ENCODE measurements at regions not wholly inside any gene's neighbourhood (a gene's known extent, or its start where the extent isn't known, plus 50 kb on each side); places are given as distances from the start of the nearest gene placed in this dataset.
"Not testable (repeated sequence)": the region's sequence is repeated elsewhere in the genome, so short reads cannot be mapped to it uniquely, and the experiment has no call there.

DNA sequence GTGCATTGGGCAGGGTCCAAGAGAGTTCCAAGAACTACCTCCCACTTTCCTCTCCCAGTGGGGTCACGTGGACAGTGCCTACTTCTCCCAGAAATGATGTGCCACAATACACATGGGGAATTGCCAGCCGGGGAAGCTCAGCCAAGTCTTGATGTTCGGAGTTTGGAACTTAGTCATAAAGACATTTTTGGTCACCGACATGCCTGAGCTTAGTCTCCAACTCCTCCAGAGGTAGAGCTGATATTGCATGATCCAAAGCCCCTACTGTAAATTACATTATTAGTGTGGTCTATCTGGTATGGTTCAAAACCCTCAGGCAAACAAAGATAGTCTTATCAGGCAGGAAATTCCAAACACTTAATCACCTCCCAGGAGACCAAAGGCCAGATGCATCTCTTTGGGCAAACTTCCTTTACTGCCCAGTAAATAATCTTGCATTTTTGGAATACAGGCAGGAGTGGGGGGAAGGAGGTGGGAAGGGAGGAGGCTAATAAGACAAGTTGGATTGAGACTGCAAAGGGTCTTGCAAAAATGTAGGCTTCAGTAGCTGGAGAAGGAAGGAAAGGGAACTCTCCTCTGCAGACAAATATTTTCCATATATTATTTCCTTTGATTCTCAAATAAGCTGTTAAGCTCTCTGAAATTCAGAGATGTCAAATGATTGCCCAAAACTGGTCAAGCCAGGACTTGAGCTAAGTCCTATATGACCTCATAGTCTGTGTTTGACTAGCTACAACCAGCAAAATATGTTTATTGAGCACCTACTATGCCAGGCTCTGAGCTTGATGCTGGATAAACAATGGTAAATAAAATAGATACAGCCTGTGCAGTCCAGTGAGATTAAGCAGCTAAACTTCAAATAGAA is 99.4 kb downstream of the DRD1 start:
- no peak for DNase-seq

DNA sequence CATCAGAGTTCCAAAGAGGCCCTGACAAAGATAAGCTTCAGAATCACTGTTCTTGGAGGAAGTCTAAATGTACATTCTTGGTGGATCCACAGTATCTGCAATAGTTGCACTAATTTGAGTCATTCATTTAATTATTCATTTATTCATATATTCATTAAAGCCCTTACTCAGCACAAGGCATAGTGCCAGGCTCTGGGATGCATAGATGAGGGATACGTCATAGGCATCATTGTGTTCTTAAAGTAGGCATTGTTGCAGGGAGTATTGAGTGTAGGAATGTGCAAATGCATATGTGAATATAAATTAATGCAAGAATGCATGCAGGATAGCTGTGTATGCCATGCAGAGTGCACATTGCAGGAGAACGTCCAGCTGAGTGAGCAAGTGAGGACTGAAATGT is 100.7 kb downstream of the DRD1 start:
- DNase-seq = no peak

DNA sequence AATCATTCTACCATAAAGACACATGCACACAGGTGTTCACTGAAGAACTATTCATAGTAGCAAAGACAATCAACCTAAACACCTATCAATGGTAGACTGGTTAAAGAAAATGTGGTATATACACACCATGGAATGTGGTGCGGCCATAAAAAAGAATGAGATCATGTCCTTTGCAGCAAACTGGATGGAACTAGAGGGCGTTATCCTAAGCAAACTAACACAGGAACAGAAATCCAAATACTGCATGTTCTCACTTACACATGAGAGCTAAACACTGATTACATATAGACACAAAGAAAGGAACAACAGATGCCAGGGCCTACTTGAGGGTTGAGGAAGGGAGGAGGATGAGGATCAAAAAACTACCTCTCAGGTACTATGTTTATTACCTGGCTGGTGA is 103.8 kb downstream of the DRD1 start:
- no peak for DNase-seq

DNA sequence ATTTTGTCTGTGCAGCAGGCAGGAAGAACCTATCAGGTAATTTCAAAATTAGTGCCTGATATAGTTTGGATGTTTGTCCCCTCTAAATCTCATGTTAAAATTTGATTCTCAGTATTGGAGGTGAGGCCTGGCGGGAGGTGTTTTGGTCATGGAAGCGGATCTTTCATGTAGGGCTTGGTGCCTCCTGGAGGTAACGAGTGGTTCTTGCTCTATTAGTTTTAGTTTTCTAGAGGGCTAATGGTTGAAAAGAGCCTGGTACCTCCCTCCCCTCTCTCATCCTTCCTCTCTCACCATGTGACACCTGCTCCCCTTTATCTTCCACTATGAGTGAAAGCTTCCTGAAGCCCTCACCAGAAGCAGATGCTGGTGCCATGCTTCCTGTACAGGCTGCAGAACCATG is 106.3 kb downstream of the DRD1 start:
- no peak for DNase-seq

DNA sequence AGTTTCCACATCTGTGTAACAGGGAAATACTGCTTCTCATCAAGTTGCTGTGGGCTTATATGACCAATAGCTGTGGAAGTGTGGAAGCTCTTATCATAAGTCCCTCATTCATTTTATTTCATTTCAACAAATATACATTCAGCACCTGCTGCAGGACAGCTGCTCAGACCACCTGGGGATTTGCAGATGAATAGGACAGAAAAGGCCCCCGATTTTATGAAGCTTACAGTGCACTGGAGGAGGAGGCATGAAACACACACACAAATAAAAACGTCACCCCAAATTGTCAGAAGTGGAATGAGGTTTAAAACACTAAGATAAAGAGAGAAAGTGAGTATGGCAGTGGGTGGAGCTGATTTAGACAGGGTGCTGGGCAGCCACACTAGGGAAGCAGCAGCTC is 107.2 kb downstream of the DRD1 start:
- DNase-seq = no peak

DNA sequence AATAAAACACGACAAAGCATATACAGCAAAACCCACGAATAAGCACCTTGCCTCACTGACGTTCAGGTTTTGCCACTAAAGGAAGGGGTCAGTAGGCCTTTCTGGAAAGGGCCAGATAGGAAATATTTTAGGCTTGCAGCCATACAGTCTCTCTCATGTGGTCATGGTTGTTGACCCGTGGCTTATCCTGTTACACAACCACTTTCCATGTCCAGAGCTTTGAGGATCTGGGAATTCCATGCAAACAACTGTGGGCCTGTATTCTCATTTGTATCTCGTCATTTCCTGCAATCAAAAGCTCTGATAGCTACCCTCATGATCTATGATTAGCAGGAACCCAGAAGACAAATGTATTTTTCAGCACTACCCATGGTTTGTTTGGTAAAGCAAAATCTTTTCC is 108.3 kb downstream of the DRD1 start:
- no peak for DNase-seq

DNA sequence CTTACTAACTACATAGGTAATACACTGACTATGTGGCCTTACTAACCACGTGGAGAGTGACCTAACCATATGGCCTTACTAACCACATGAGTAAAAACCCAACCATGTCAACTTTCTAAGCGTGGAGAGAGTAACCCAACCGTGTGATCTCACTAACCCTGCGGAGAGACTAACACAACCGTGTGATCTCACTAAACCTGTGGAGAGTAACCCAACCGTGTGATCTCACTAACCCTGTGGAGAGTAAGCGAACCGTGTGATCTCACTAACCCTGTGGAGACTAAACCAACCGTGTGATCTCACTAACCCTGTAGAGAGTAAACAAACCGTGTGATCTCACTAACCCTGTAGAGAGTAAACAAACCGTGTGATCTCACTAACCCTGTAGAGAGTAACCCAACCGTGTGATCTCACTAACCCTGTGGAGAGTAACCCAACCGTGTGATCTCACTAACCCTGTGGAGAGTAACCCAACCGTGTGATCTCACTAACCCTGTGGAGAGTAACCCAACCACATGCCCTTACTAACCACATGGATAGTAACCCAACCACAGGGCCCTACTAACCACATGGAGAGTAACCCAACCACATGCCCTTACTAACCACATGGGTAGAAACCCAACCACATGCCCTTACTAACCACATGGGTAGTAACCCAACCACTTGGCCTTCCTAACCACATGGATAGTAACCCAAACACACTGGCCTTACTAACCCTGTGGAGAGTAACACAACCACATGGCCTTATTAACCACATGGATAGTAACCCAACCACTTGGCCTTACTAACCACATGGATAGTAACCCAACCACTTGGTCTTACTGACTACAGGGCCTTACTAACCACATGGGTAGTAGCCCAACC is 112.6 kb downstream of the DRD1 start:
- DNase-seq = not testable (repeated sequence)

DNA sequence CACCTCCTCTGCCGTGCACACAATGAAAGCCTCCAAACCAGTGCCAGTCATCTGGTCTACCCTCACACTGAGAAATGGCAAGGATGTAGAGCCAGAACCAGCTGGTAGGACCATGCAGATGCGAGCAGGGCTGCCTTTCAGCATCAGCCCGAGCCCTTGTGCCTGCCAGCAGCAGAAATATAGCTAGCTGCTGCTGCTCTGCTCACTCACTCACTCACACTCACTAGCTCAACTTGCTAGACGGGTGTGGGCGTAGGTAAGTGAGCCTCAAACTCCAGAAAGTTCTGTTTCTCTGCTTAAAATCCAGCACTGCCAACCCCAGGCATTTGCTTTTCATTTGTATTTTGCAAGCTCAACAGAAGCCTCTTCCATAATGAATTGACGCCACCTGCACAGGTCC is 114.0 kb downstream of the DRD1 start:
- DNase-seq = no peak

DNA sequence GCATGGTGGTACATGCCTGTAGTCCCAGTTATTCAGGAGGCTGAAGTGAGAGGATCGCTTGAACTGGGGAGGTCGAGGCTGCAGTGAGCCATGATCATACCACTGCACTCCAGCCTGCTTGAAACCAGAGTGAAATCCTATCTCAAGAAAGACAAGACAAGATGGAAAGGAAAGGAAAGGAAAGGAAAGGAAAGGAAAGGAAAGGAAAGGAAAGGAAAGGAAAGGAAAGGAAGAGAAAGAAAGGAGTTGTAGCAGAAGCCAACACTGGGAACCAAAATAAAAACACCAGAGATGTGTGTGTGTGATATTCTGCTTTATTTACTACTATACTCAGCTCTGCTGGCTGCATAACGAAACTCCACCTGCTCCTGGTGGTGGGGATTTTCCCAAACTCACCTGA is 115.3 kb downstream of the DRD1 start:
- DNase-seq = no peak

DNA sequence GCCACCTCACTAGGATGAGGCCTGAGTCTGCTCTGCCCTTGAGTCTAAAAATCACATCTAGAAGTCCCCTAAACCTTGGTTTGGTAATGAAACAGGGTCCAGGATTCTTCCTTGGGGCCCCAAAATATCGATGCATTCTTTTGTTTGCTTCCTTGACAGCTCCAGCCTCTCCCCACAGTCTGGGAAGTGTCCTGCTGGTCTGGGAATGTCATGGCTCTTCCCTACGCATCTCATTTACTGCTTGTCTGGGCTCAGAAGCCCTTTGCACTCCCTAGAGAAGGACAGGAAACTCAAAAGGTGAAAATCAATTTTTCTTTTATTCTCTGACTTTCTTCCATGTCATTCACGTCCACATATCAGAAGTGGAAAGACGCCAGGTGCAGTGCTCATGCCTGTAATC is 115.8 kb downstream of the DRD1 start:
- no peak for DNase-seq

DNA sequence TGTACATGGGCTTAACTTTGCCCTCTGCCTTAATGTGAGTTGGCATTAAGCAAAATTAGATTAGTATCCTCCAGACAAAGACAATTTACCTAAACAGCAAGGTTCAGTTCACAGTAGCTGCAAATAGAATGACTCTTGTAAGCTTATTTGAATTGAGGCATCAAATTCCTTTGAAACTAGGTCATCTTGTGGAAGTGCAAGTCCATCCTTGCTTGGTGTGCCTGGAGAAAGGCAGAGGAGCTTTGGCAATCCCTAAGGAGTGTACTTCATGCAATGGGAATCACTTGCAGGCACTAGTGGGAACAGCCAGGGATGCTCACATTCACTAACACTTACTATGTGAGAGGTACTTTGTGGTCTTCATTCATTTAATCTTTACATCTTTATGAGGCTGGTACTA is 118.3 kb downstream of the DRD1 start:
- DNase-seq = no peak

DNA sequence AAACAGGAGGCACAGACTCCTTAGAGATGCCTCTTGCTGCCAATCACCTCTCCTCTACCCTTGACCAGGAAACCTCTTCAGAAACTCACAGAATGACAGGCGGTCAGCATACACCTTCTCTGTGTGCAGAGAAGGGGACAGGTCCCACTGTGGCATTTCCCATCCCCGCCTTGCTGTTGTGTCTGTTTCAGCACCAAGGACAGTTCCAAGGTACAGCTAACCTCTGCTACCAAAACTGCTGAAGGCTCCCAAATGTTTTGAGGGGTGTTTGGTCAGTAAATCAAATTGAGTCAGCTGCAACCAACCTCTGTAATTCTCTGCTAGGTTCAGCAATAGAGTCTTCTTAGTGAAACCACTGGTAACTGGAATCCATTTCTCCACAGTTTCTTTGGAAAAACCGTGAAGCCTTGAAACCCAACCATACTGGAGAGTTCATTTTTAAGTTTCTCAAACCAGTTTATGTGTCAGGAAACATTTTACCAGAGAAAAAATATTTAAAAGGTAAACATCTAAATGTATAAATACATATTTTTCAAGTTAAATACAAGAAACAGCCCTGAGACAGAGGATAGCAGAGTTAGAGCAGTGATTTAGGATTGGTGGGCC is 122.0 kb downstream of the DRD1 start:
- no peak for DNase-seq

DNA sequence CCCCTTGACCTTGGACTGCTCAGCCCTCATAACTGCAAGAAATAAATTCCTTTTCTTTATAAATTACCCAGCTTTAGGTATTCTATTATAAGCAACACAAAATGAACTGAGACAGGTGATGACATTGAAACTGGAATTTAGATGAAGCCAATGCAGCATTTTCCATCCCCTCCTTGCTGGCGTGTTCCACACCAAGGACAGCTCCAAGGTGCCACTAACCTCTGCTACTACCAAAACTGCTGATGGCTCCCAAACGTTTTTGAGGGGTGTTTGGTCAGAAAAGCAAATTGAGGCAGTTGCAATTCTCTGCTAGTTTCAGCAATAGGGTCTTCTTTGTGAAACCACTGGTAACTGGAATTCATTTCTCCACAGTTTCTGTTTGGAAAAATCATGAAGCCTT is 124.8 kb downstream of the DRD1 start:
- DNase-seq = no peak

DNA sequence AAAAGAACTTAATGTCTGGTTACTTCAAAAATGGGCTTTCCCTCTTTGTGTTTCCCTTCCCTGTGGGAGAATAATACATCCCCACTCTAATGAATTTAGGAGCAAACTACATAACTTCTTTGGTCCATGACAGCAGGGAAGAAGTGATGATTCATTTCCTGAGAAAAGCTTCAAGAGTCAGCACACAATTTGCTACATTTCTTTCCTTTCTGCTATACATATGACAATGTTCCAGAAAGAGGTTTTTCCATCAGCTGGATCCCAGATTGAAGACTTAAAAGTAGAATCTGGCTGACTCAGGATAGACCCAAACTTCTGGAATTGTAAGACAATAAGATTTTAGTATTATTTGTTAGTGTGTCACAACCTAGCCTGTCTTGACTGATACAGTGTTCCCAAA is 126.1 kb downstream of the DRD1 start:
- no peak for DNase-seq

DNA sequence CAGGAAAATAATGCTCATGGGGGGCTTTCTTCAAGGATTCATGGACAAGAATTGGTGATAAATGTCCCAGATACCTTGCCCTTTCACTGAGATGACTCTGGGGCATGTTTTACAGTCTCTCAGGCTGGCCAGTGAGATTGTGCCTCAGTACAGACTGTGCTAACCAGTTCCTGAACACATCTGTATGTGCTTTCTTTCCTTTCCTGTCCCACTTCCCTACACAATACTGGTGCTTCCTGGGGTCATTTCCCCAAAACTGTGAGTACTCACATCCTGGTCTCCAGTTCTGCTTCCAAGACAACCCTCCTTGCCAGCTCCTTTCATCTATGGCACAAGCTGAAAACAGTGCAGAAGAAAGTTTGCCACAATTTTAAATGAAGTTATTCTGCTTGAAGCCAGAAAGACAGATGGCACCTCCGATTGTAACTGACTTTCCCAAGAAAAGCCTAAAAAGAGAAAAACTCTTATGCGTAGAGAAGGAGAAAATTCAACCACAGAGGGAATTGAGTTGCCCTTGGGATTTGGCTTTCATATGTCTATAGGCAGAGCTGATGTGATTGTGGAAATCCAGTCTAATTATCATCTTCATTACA is 134.7 kb downstream of the DRD1 start:
- DNase-seq = no peak

DNA sequence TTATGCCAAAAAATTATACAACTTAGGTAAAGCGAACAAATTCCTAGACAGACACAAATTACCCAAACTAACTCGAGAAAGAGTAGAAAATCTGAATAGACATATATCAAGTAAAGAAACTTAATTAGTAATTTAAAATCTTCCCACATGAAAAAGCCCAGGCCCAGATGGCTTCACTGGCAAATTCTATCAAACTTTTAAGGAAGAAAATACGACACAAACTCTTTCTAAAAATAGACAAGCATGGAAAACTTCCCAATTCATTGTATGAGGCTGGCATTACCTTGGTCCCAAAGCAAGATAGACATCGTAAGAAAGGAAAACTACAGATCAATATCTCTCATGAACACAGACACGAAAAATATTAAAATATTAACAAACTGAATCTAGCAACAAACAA is 135.3 kb downstream of the DRD1 start:
- no peak for DNase-seq

DNA sequence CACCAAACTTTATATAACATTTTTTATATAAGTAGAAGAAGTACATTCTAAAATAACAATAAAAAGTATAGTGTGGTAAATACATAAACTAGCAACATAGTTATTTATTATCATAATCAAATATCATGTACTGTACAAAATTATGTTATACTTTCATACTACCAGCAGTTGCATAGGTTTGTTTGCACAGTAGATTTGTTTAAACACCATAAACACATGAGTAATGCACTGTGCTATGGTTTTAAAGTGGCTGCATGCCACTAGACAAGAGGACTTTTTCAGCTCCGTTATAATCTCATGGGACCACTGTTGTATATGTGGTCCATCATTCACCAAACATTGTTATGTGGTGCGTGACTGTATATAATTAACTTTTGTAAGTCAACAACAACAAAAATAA is 137.6 kb downstream of the DRD1 start:
- no peak for DNase-seq

DNA sequence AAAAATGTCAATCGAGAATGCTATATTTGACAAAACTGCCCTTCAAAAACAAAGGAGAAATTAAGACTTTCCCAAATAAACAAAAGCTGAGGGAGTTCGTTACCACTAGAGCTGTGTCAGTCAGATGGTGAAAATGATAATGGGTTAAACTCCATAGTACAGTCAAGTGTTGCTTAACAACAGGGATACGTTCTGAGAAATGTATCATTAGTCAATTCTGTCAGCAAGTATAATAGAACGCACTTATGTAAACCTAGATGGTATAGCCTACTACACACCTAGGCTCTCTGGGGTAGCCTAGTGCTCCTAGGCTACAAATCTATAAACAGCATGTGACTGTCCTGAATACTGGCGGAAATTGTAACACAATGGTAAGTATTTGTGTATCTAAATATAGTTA is 138.7 kb downstream of the DRD1 start:
- DNase-seq = no peak

DNA sequence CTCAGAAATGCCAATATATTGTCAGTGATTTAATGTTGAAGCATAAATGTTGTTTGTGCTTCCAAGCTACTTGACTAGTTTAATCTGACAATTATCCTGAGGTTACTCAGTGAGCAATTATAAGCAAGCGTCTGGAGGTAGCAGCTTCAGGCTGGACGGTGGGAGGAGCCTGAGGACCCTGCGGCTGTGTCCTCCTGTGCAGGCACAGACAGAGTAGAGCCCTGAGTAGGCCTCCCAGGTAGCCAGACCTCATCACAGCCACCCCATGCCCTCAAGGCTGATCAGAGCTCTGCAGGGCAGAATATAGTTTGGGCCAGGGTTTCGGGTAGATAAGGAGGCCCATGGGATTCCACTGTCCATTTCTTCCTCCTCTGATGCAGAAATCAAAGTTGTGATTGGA is 153.6 kb downstream of the DRD1 start:
- DNase-seq = no peak

DNA sequence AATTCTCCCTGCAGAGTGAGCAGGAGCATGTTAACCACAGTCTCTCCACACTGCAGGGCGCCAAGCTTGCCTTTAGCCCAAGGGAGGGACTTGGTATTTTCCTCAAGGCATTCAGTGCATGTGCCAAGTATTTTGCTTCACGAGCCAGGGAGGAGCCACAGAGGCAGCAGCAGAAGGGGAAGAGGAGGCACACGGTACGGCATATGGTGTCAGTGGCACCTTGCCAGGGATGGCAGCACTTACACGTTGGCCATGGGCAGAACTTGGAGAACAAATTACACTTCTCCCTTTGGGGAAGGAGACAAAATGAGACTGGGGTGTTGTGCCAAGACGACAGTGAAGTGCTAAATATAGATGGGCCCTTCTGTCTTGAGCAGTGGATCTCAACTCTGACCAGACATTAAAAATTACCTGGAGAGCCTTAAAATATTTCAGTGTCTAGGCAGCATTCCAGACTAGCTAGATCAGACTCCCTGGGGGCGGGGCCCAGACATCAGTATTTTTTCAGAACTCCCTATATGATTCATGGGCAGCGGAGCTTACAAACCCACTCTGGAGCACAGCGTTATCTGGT is 155.8 kb downstream of the DRD1 start:
- DNase-seq = no peak

DNA sequence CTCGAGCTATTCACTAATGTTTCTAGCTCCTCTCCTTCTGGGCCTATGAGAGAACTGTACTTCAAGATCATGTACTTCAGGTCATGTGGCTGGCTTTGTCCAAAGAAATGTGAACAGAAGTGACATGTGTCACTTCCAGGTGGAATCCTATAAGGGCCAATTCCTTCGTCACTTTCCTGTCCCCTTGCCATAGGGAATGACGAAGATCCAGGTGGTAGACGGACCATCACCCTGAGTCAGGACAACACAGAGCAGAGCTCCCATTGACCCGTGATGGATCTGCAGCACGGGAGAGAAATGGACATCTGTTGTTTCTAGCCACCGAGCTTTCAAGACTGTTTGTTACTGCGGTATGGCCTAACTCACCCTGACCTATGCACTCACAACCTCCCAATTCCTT is 157.0 kb downstream of the DRD1 start:
- no peak for DNase-seq

DNA sequence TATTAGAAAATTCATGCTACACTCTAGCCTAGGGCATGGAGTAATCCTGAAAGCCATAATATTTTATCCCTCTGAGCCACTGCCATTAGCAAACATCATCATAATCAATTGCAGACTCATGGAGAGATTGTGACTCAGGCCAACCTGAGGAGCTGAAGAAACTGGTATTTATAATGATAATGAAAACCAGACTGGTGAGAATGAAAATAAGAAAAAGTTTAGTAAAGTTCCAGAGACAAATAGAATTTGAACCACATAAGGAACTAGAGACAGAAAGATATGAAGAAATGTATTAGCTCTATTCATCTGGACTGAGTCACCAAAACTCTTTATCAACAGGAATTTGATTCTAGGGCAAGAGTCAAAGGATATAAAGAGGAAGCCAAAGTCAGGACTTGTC is 158.7 kb downstream of the DRD1 start:
- no peak for DNase-seq

DNA sequence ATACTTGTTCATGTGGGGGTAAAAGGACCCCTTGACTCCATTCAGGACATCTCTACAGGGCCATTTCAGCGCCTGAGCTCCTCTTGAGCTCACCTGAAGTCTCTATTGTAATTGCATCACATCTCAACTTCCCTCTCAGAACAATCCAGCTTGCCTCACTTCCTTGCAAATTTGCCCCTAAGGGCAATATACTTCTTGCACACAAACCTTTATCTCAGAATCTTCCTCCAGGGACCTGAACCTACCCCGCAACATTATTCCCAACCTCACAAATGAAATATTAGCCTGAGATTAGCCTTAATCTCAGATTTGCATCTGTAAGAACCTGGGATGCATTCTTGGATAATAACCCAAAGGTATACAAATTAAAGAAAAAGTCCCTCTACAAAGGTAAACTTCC is 159.2 kb downstream of the DRD1 start:
- DNase-seq = no peak
